ENCODE measurements at regions not wholly inside any gene's neighbourhood (a gene's known extent, or its start where the extent isn't known, plus 50 kb on each side); places are given as distances from the start of the nearest gene placed in this dataset.

GRCh38 chr1:221336126-221336525, 405.8 kb downstream of the DUSP10 start:
- TF ChIP-seq, protein P1, sequence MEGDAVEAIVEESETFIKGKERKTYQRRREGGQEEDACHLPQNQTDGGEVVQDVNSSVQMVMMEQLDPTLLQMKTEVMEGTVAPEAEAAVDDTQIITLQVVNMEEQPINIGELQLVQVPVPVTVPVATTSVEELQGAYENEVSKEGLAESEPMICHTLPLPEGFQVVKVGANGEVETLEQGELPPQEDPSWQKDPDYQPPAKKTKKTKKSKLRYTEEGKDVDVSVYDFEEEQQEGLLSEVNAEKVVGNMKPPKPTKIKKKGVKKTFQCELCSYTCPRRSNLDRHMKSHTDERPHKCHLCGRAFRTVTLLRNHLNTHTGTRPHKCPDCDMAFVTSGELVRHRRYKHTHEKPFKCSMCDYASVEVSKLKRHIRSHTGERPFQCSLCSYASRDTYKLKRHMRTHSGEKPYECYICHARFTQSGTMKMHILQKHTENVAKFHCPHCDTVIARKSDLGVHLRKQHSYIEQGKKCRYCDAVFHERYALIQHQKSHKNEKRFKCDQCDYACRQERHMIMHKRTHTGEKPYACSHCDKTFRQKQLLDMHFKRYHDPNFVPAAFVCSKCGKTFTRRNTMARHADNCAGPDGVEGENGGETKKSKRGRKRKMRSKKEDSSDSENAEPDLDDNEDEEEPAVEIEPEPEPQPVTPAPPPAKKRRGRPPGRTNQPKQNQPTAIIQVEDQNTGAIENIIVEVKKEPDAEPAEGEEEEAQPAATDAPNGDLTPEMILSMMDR (IDR thresholded peaks at IDR 0.05; ENCODE audit: insufficient read depth, low read depth, low read length) = no peak
- H3K4me3 ChIP-seq (ENCODE audit: low read depth, low read length) = peak overlapping the region; percentile 19
- peak; percentile 62 for DNase-seq (ENCODE audit: low read depth)

DNA sequence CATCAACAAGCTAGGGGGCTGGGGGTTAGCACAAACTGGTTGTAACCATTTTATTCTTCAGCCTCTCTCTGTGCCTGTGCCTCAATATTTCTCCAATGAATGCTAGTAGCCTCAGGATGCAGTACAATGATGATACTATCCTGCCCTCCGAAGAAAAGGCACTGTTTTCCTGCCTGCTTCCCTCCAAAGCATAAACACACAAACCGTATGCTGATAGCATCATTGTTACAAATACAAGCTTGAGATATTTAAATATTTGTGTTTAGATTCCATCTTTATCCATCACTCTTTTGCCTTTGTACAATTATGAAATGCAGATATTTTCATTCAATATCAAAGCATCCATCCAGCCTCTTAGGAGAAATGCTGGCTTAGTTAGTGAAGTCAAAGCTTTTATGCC, 404.8 kb downstream of the DUSP10 start:
- TF ChIP-seq, protein P1 (IDR thresholded peaks at IDR 0.05; ENCODE audit: insufficient read depth, low read depth, low read length) = no peak
- peak; percentile 48 for DNase-seq (ENCODE audit: low read depth)

GRCh38 chr1:221343136-221343535, 398.8 kb downstream of the DUSP10 start:
- H3K4me3 ChIP-seq (ENCODE audit: low read depth, low read length) = no peak overlapping the region
- TF ChIP-seq, protein P1 (IDR thresholded peaks at IDR 0.05; ENCODE audit: insufficient read depth, low read depth, low read length) = no peak
- DNase-seq (ENCODE audit: low read depth) = no peak

More for the DNA sequence above, 404.8 kb downstream of the DUSP10 start:
- no peak overlapping the region for H3K4me3 ChIP-seq (ENCODE audit: low read depth, low read length)

GRCh38 chr1:221343607-221344006, 398.3 kb downstream of the DUSP10 start:
- DNase-seq (ENCODE audit: low read depth) = no peak
- TF ChIP-seq, protein P1 (IDR thresholded peaks at IDR 0.05; ENCODE audit: insufficient read depth, low read depth, low read length) = no peak
- H3K4me3 ChIP-seq (ENCODE audit: low read depth, low read length) = no peak overlapping the region

- no peak for DNase-seq (ENCODE audit: low read depth)
- no peak overlapping the region for H3K4me3 ChIP-seq (ENCODE audit: low read depth, low read length)
- TF ChIP-seq, protein P1 (IDR thresholded peaks at IDR 0.05; ENCODE audit: insufficient read depth, low read depth, low read length) = no peak
Measured at GRCh38 chr1:221344693-221345092, 397.2 kb downstream of the DUSP10 start.

DNA sequence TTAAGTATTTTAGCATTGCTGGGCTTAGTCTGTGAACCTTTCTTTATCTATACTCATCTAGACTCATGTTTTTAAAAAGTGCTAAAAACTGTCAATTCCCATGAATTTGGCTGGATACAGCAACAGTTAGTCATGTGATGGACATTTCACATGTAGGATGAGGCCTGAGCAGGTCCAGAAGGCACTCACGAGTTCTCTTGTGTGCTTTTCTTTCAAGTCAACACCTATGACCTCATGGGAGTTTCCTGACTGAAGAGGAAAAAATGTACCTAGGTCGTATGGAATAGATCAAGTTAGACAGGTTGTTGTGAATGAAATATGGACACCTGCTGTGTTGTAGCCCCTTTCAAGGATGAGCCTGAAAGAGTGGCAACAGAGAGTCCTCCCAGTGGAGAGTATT, 394.2 kb downstream of the DUSP10 start:
- TF ChIP-seq, protein P1 (IDR thresholded peaks at IDR 0.05; ENCODE audit: insufficient read depth, low read depth, low read length) = no peak
- H3K4me3 ChIP-seq (ENCODE audit: low read depth, low read length) = no peak overlapping the region
- DNase-seq (ENCODE audit: low read depth) = no peak

- no peak for DNase-seq (ENCODE audit: low read depth)
- TF ChIP-seq, protein P1 (IDR thresholded peaks at IDR 0.05; ENCODE audit: insufficient read depth, low read depth, low read length) = no peak
- H3K4me3 ChIP-seq (ENCODE audit: low read depth, low read length) = no peak overlapping the region
Measured at GRCh38 chr1:221350091-221350490, 391.8 kb downstream of the DUSP10 start.
